K562 (cell line): ENCODE measurements at regions not wholly inside any gene's neighbourhood (a gene's known extent, or its start where the extent isn't known, plus 50 kb on each side); places are given as distances from the start of the nearest gene placed in this dataset.

Source experiments
- ATAC-seq: fragments of 200-7000 bp; cut with Tn5 transposase; 3 replicates; pipeline ENCODE4 v1.9.1; 2020; ENCODE audit warnings: moderate library complexity
- BruUV-seq: library from RNA; stranded (reverse); fragments of 400-500 nt; replicated peaks from 2 replicates; lab custom pipeline; 2021; lab: Mats Ljungman, UMichigan
- CTCF ChIA-PET: fragments of 300-600 bp; formaldehyde crosslinking; extraction: SDS; loops from one replicate; lab custom pipeline; 2021; ENCODE audit warnings: low intra/inter-chr PET ratio; lab: Yijun Ruan, JAX
- POLR2A ChIA-PET: fragments of 300-600, 350-650 bp; sonication (Branson Sonifier 250); formaldehyde crosslinking; extraction: SDS; loops from one replicate; lab custom pipeline; 2021; ENCODE audit warnings: antibody characterized with exemption, inconsistent platforms; lab: Yijun Ruan, JAX
- DNase-seq, 4 experiments: peaks; one replicate each; pipeline versions ENCODE4 v3.0.0 to v3.0.0-alpha.2; 2011 to 2018; ENCODE audit warnings: low spot score in 3 of 4, mixed read lengths in 3 of 4; ENCODE audit errors: extremely low read depth in 1 of 4
- FAIRE-seq: peaks from 2 replicates; lab custom pipeline; 2011; peaks lifted over from hg19 to GRCh38; lab: Jason Lieb, UNC
- H2AFZ ChIP-seq: 2 replicates; pipeline ENCODE4 v1.6.0; 2011; ENCODE audit warnings: low read depth, low read length, control low read depth, inconsistent platforms
- H3K27ac ChIP-seq: fragments of 200-600 bp; 3 replicates; pipeline ENCODE4 v1.8.0; 2011; ENCODE audit warnings: low read depth, mild to moderate bottlenecking, control low read depth, inconsistent platforms, low read length, moderate library complexity, mixed read lengths; ENCODE audit errors: extremely low read depth
- H3K27me3 ChIP-seq, 2 experiments: fragments of 300-600 bp in 1 of 2; 2 replicates in 1 of 2; 3 replicates in 1 of 2; pipeline versions ENCODE4 v1.6.0 to v1.8.0; 2011; ENCODE audit warnings: inconsistent platforms in 2 of 2, low read length in 2 of 2, mild to moderate bottlenecking in 1 of 2, mixed read lengths in 1 of 2, moderate library complexity in 1 of 2; ENCODE audit not compliant: control insufficient read depth in 2 of 2, insufficient read depth in 2 of 2
- H3K36me3 ChIP-seq: fragments of 300-600 bp; 3 replicates; pipeline ENCODE4 v1.8.0; 2011; ENCODE audit warnings: mild to moderate bottlenecking, low read length, inconsistent platforms; ENCODE audit not compliant: control insufficient read depth, insufficient read depth
- H3K4me1 ChIP-seq, 2 experiments: fragments of 200-600 bp in 1 of 2; replicated peaks in 1 of 2; 2 replicates in 1 of 2; 3 replicates in 1 of 2; pipeline versions ENCODE4 v1.5.1 to v1.8.0; 2011; ENCODE audit warnings: inconsistent platforms in 2 of 2, low read length in 2 of 2, mild to moderate bottlenecking in 1 of 2, mixed read lengths in 1 of 2, moderate library complexity in 1 of 2; ENCODE audit not compliant: control insufficient read depth in 2 of 2, insufficient read depth in 2 of 2
- H3K4me2 ChIP-seq: 2 replicates; pipeline ENCODE4 v1.6.1; 2011; ENCODE audit warnings: low read length, control low read depth, inconsistent platforms, mixed read lengths; ENCODE audit not compliant: insufficient read depth
- H3K4me3 ChIP-seq: fragments of 200-600 bp; sonication (generic), shearing (Covaris generic); 2 replicates; pipeline ENCODE4 v1.5.1; 2016; ENCODE audit warnings: control low read depth, inconsistent platforms
- H3K79me2 ChIP-seq: fragments of 200-600 bp; 3 replicates; pipeline ENCODE4 v1.8.0; 2011; ENCODE audit warnings: low read length, inconsistent platforms; ENCODE audit not compliant: control insufficient read depth, insufficient read depth
- H3K9ac ChIP-seq, 2 experiments: 2 replicates each; pipeline versions ENCODE4 v1.6.0 to v1.6.1; 2011; ENCODE audit warnings: low read depth in 2 of 2, low read length in 2 of 2, control low read depth in 1 of 2, inconsistent platforms in 1 of 2, mild to moderate bottlenecking in 1 of 2, mixed read lengths in 1 of 2; ENCODE audit not compliant: insufficient read depth in 1 of 2
- H3K9me1 ChIP-seq: one replicate; pipeline ENCODE4 v1.6.0; 2011; ENCODE audit warnings: inconsistent platforms, mild to moderate bottlenecking, low read length, moderate library complexity; ENCODE audit not compliant: control insufficient read depth, insufficient read depth
- H3K9me3 ChIP-seq: replicated peaks from 2 replicates; pipeline ENCODE4 v1.5.1; 2011; ENCODE audit warnings: low read depth, low read length, inconsistent platforms; ENCODE audit not compliant: control insufficient read depth, insufficient read depth
- H4K20me1 ChIP-seq: replicated peaks from 2 replicates; pipeline ENCODE4 v1.6.1; 2011; ENCODE audit warnings: low read length, inconsistent platforms, mixed read lengths; ENCODE audit not compliant: control insufficient read depth, insufficient read depth
- KLF10 ChIP-seq: fragments of 250-450 bp; sonication (Bioruptor Pico); IDR thresholded peaks from 2 replicates; pipeline ENCODE4 v1.6.1; 2021; ENCODE audit warnings: matching md5 sums
- NBN ChIP-seq: fragments of 450-650 bp; IDR thresholded peaks from 2 replicates; pipeline ENCODE4 v1.6.1; 2016; ENCODE audit warnings: low read depth, mild to moderate bottlenecking
- SRSF7 ChIP-seq: fragments of 200-400 bp; formaldehyde crosslinking; optimal IDR thresholded peaks from 2 replicates; pipeline ENCODE3; 2017; ENCODE audit warnings: mild to moderate bottlenecking, low read depth, low read length
- ZNF318 ChIP-seq, 2 experiments: fragments of 450-650 bp; IDR thresholded peaks; 2 replicates each; pipeline ENCODE4 v1.6.1; 2016; ENCODE audit warnings: mild to moderate bottlenecking in 2 of 2, borderline replicate concordance in 1 of 2, low read depth in 1 of 2, moderate library complexity in 1 of 2
- WGBS: fragments of 100-300 bp; shearing (Covaris generic); methylation state at CpG from one replicate; pipeline ENCODE4 v1.1.6; 2016; ENCODE audit warnings: low coverage, mixed read lengths; ENCODE audit not compliant: insufficient coverage; ENCODE audit errors: missing lambda C conversion rate; 5-methylcytosine and 5-hydroxymethylcytosine counted together
- in situ Hi-C: fragments of 300-500 bp; cut with MboI; formaldehyde crosslinking; loops from 4 replicates; pipeline ENCODE4 v1.15.0; 2018; ENCODE audit warnings: inconsistent platforms, mixed read lengths
- intact Hi-C: fragments of 100-400 bp; cut with micrococcal nuclease; formaldehyde crosslinking; loops from 2 replicates; pipeline ENCODE4 v1.14.2; 2022

DNA sequence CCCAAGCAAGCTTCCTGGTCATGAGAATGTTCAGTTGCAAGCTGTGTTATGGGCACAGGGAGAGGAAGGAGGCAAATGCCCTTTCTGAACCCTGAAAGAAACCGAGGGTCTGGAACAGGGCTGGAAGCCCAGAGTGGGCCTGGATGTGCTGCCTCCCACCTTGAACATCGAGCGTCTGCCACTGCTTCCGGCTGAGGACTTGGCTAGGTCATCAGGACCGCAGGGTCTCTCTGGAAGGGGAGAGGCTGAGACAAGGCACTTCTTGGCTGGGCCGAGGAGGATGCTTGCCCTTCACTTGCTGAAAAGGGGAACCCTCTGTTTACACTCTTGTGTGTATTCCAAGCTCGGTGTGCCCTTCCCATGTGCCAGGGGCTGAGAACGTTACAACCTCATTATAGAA, 168.0 kb upstream of the C1orf174 start (continued):
- no peak for TF ChIP-seq ZNF318 (IDR thresholded peaks at IDR 0.05; ENCODE audit: borderline replicate concordance in 1 of 2, low read depth in 1 of 2)
- no peak for TF ChIP-seq KLF10 (CRISPR knock-in tag)

DNA sequence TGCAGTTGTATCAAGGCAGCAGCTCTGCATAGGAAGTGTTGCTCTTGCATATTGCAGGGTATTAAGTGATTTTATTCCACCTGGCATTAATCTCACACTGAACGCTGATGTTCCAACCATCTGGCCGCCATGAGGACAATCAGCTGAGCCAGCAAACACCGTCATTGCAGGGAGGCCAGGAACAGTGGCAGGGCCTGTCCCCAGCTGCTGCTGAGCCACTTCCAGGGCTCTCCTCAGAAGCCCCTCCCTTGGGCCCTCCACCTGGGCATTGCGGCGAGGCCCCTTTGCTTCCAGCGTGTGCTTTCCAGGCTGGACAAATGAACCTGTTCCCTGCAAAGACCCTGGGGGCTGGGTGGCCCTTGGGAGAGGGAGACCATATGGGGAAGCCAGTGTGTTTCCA, 171.6 kb upstream of the C1orf174 start:
- H3K36me3 ChIP-seq = no peaks in the 10 kb centered on the region
- WGBS = 2% methylated on average over 6 of the region's 6 CpGs
- no peak for DNase-seq
- ChIA-PET POLR2A (no interaction called here), CTCF (no interaction called here)
- H3K27ac ChIP-seq = no peak overlapping the region
- no peak for FAIRE-seq
- no peaks in the 10 kb centered on the region; the same call in 1 of the 2 replicates for H3K9me3 ChIP-seq
- peaks cover 0 to 16% of the 10 kb centered on the region in 2 experiments; a peak in 1 of 5 replicates for H3K27me3 ChIP-seq
- H3K4me3 ChIP-seq = no peak overlapping the region
- in situ Hi-C loops = no loop called here
- H3K9ac ChIP-seq = no peak overlapping the region
- no peaks in the 10 kb centered on the region for H3K79me2 ChIP-seq
- H4K20me1 ChIP-seq = no peaks in the 10 kb centered on the region
- no peaks in the 10 kb centered on the region for H3K4me1 ChIP-seq
- H3K9me1 ChIP-seq = no peaks in the 10 kb centered on the region
- intact Hi-C loops = no loop called here
- no peak overlapping the region for H2AFZ ChIP-seq
- no peak for ATAC-seq
- no TSS peak for BruUV-seq
- no peak overlapping the region for H3K4me2 ChIP-seq
- TF ChIP-seq SRSF7 (no peak), NBN (no peak), ZNF318 (IDR thresholded peaks at IDR 0.05; ENCODE audit: borderline replicate concordance in 1 of 2, low read depth in 1 of 2) (no peak)
